Liver (tissue), 8 donors: ENCODE measurements at regions not wholly inside any gene's neighbourhood (a gene's known extent, or its start where the extent isn't known, plus 50 kb on each side); places are given as distances from the start of the nearest gene placed in this dataset.

Source experiments
- DNase-seq: peaks from one replicate; pipeline ENCODE4 v3.0.0-alpha.2; 2017; ENCODE audit warnings: low spot score
- H3K27ac ChIP-seq, 2 donors: one replicate each; pipeline ENCODE4 v1.7.0; 2013; ENCODE audit warnings: inconsistent platforms in 2 of 2, low read length in 2 of 2, control low read depth in 1 of 2, low read depth in 1 of 2, mild to moderate bottlenecking in 1 of 2
- H3K27me3 ChIP-seq, 4 donors: one replicate each; pipeline versions ENCODE4 v1.6.1 to v1.7.0; 2013; ENCODE audit warnings: low read length in 3 of 4, inconsistent platforms in 1 of 4, mild to moderate bottlenecking in 1 of 4, moderate library complexity in 1 of 4; ENCODE audit not compliant: control insufficient read depth in 4 of 4, insufficient read depth in 4 of 4
- H3K36me3 ChIP-seq, 4 donors: one replicate each; pipeline versions ENCODE4 v1.6.1 to v1.7.0; 2013; ENCODE audit warnings: low read length in 3 of 4, mild to moderate bottlenecking in 3 of 4, low read depth in 1 of 4, moderate library complexity in 1 of 4; ENCODE audit not compliant: control insufficient read depth in 4 of 4, insufficient read depth in 3 of 4
- H3K4me1 ChIP-seq, 4 donors: one replicate each; pipeline versions ENCODE4 v1.6.1 to v1.7.0; 2013; ENCODE audit warnings: low read length in 3 of 4, mild to moderate bottlenecking in 3 of 4, moderate library complexity in 1 of 4; ENCODE audit not compliant: control insufficient read depth in 4 of 4, insufficient read depth in 4 of 4
- H3K4me3 ChIP-seq, 3 donors: one replicate each; pipeline versions ENCODE4 v1.6.1 to v1.7.0; 2013; ENCODE audit warnings: low read length in 3 of 3, control low read depth in 1 of 3, low read depth in 1 of 3, mild to moderate bottlenecking in 1 of 3
- H3K9ac ChIP-seq, 2 donors: one replicate each; pipeline ENCODE4 v1.7.0; 2013; ENCODE audit warnings: low read length in 2 of 2, mild to moderate bottlenecking in 2 of 2, moderate library complexity in 2 of 2, control low read depth in 1 of 2, low read depth in 1 of 2
- H3K9me3 ChIP-seq, 4 donors: one replicate each; pipeline versions ENCODE4 v1.6.1 to v1.7.0; 2013; ENCODE audit warnings: low read length in 3 of 4; ENCODE audit not compliant: control insufficient read depth in 4 of 4
- EGR1 ChIP-seq, 2 donors: IDR thresholded peaks; 2 replicates each; pipeline ENCODE4 v1.6.1; 2016 to 2018; ENCODE audit warnings: antibody characterized with exemption in 2 of 2, low read depth in 2 of 2
- FOXA2 ChIP-seq: IDR thresholded peaks from 2 replicates; pipeline ENCODE4 v1.6.1; 2016; ENCODE audit warnings: antibody characterized with exemption
- GABPA ChIP-seq, 2 donors: IDR thresholded peaks in 1 of 2; conservative IDR thresholded peaks in 1 of 2; 2 replicates each; pipeline ENCODE4 v1.6.1; 2016; ENCODE audit warnings: antibody characterized with exemption in 2 of 2, mild to moderate bottlenecking in 1 of 2, moderate library complexity in 1 of 2
- HNF4A ChIP-seq, 2 donors: conservative IDR thresholded peaks; 2 replicates each; pipeline ENCODE4 v1.6.1; 2016; ENCODE audit warnings: antibody characterized with exemption in 2 of 2, mild to moderate bottlenecking in 2 of 2
- MAX ChIP-seq: IDR thresholded peaks from 2 replicates; pipeline ENCODE4 v1.6.1; 2016; ENCODE audit warnings: antibody characterized with exemption
- NR2F2 ChIP-seq: IDR thresholded peaks from 2 replicates; pipeline ENCODE4 v1.6.1; 2016; ENCODE audit warnings: antibody characterized with exemption
- RAD21 ChIP-seq, 2 donors: IDR thresholded peaks; 2 replicates each; pipeline ENCODE4 v1.6.1; 2016; ENCODE audit warnings: antibody characterized with exemption in 2 of 2, mild to moderate bottlenecking in 2 of 2
- REST ChIP-seq: IDR thresholded peaks from 2 replicates; pipeline ENCODE4 v1.6.1; 2016; ENCODE audit warnings: antibody characterized with exemption, mild to moderate bottlenecking
- RXRA ChIP-seq, 2 donors: IDR thresholded peaks; 2 replicates each; pipeline ENCODE4 v1.6.1; 2017 to 2018; ENCODE audit warnings: antibody characterized with exemption in 2 of 2, mild to moderate bottlenecking in 1 of 2
- SP1 ChIP-seq: IDR thresholded peaks from 2 replicates; pipeline ENCODE4 v1.6.1; 2018; ENCODE audit warnings: antibody characterized with exemption, mild to moderate bottlenecking
- YY1 ChIP-seq: IDR thresholded peaks from 2 replicates; pipeline ENCODE4 v1.6.1; 2016; ENCODE audit warnings: antibody characterized with exemption, mild to moderate bottlenecking
- WGBS: extraction: QIAGEN DNeasy Blood & Tissue Kit; methylation state at CpG from one replicate; pipeline ENCODE4 v1.1.7; 2013; 5-methylcytosine and 5-hydroxymethylcytosine counted together
- TF ChIP-seq, protein P1 (sequence below): IDR thresholded peaks from 2 replicates; pipeline ENCODE4 v1.6.1; 2016; ENCODE audit warnings: antibody characterized with exemption
- TF ChIP-seq, protein P2 (sequence below): fragments of 150-350 bp; IDR thresholded peaks from 2 replicates; pipeline ENCODE4 v1.5.1; 2017; ENCODE audit warnings: improper control_type of control experiment, low read depth, low read length; ENCODE audit not compliant: missing input control
- donor health status: healthy.
- donor health status: healthy.
- donor health status: healthy.
- donor health status: healthy.
- donor health status: healthy.

DNA sequence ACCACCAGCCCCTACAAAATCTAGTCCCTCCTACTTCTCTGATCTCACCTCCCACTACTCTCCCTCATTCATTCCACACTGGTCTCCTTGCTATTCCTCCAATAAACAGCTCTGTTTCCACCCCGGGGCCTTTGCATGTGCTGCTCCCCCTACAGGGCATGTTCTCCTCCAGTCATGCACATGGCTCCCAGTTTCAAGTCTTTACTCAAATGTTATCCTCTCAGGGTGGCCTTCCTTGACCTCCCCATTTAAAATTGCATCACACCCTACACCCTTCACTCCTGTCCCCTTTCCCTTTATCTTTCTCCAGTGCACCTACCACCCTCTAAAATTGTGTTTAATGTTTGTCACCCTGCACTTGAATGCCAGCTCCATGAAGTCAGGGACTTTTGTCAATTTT, 174.5 kb downstream of the MRPL14 start (continued):
- TF ChIP-seq, protein P1, sequence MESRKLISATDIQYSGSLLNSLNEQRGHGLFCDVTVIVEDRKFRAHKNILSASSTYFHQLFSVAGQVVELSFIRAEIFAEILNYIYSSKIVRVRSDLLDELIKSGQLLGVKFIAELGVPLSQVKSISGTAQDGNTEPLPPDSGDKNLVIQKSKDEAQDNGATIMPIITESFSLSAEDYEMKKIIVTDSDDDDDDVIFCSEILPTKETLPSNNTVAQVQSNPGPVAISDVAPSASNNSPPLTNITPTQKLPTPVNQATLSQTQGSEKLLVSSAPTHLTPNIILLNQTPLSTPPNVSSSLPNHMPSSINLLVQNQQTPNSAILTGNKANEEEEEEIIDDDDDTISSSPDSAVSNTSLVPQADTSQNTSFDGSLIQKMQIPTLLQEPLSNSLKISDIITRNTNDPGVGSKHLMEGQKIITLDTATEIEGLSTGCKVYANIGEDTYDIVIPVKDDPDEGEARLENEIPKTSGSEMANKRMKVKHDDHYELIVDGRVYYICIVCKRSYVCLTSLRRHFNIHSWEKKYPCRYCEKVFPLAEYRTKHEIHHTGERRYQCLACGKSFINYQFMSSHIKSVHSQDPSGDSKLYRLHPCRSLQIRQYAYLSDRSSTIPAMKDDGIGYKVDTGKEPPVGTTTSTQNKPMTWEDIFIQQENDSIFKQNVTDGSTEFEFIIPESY = no peak

DNA sequence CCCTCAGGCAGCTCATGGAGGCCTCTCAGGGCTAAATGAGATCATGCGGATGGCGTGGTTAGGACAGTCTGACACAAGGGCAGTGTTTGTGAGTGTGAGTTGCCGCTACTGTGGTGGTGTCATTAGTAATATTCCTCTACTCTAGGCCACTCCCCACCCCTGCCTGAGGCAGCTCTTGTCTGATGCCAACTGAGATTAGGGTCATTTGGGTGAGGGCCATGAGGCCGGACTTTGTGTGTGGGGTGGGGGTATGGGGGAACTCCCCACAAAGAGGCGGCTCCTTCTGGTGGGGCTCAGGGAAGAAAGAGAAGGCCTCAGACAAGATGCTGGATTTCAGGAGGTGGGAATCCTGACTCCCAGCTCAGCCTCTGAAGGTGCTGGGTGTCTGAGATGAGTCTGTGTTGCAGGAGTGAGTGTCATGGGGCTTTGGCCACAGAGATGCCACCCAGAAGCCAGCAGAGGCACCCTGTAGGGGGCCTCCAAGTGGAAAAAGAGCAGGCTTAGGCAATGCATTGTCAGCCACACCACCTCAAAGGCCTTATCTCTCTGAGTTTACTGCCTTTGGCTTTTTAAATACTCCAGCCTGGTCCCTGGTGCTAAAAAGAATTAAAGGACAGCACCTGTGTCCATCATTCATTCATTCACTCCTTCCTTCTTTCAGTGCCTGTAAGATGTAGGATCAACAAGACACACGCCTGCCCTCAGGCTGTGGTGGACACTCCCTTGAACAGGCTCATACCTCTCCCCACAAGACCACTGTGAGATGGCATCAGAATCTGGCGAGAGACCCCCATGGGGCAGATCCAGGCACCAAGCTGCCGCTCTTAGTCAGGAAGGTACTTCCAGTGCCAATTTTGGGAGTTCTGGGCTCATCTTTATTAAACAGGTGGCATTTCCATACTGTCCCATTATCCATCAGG, 175.2 kb downstream of the MRPL14 start:
- peak overlapping the region; percentile 1 to 27 for H3K27ac ChIP-seq
- H3K27me3 ChIP-seq = no peaks in the 10 kb centered on the region
- TF ChIP-seq FOXA2 (no peak), YY1 (no peak), EGR1 (IDR thresholded peaks at IDR 0.05; ENCODE audit: low read depth in 2 of 2) (no peak), RAD21 (IDR thresholded peaks at IDR 0.05) (no peak), SP1 (no peak)
- TF ChIP-seq, protein P2, sequence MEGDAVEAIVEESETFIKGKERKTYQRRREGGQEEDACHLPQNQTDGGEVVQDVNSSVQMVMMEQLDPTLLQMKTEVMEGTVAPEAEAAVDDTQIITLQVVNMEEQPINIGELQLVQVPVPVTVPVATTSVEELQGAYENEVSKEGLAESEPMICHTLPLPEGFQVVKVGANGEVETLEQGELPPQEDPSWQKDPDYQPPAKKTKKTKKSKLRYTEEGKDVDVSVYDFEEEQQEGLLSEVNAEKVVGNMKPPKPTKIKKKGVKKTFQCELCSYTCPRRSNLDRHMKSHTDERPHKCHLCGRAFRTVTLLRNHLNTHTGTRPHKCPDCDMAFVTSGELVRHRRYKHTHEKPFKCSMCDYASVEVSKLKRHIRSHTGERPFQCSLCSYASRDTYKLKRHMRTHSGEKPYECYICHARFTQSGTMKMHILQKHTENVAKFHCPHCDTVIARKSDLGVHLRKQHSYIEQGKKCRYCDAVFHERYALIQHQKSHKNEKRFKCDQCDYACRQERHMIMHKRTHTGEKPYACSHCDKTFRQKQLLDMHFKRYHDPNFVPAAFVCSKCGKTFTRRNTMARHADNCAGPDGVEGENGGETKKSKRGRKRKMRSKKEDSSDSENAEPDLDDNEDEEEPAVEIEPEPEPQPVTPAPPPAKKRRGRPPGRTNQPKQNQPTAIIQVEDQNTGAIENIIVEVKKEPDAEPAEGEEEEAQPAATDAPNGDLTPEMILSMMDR = peak; percentile 3
- no peaks in the 10 kb centered on the region for H3K9me3 ChIP-seq
- no peaks in the 10 kb centered on the region for H3K36me3 ChIP-seq
- 94% methylated on average over 8 of the region's 8 CpGs for WGBS
- peaks cover 0 to 28% (median 18%) of the 10 kb centered on the region in 4 donors for H3K4me1 ChIP-seq
- H3K9ac ChIP-seq = peak overlapping the region in 1 of 2 donors; percentile 8
- peak; percentile 23 for DNase-seq
- no peak overlapping the region for H3K4me3 ChIP-seq

- H3K27ac ChIP-seq = peak overlapping the region; percentile 1 to 27
- no peaks in the 10 kb centered on the region for H3K27me3 ChIP-seq
- no peak overlapping the region for H3K4me3 ChIP-seq
- peak; percentile 69 for DNase-seq
- H3K9ac ChIP-seq = peak overlapping the region in 1 of 2 donors; percentile 8
- WGBS = 43% methylated on average over 5 of the region's 5 CpGs
- no peaks in the 10 kb centered on the region for H3K36me3 ChIP-seq
- peak; percentile 48 for TF ChIP-seq SP1
- TF ChIP-seq RAD21 (IDR thresholded peaks at IDR 0.05) = peak; percentile 97 to 98
- TF ChIP-seq, protein P2 = peak; percentile 82
- TF ChIP-seq GABPA (IDR thresholded peaks at IDR 0.05 in 1 of 2, conservative IDR thresholded peaks at IDR 0.05 in 1 of 2) = no peak
- TF ChIP-seq RXRA (IDR thresholded peaks at IDR 0.05) = peak; percentile 72 to 92
- no peak for TF ChIP-seq FOXA2
- TF ChIP-seq MAX = peak; percentile 50
- peak; percentile 66 for TF ChIP-seq NR2F2
- TF ChIP-seq REST = no peak
- TF ChIP-seq HNF4A (conservative IDR thresholded peaks at IDR 0.05) = peak; percentile 43 to 49
- H3K9me3 ChIP-seq = no peaks in the 10 kb centered on the region
- H3K4me1 ChIP-seq = peaks cover 0 to 28% (median 18%) of the 10 kb centered on the region in 4 donors
Observed at GRCh38 chr6:43951063-43951755, 176.0 kb downstream of the MRPL14 start.
